Esophagus squamous epithelium (tissue), 5 donors: ENCODE measurements at regions not wholly inside any gene's neighbourhood (a gene's known extent, or its start where the extent isn't known, plus 50 kb on each side); places are given as distances from the start of the nearest gene placed in this dataset.

Source experiments
- DNase-seq: peaks from one replicate; lab custom pipeline; 2025; lab: John Stamatoyannopoulos, UW
- H3K27ac ChIP-seq, 4 donors: fragments of 200-600 bp; sonication (generic); one replicate each; pipeline ENCODE4 v1.5.1; 2016 to 2019; ENCODE audit warnings: mild to moderate bottlenecking in 1 of 4
- H3K27me3 ChIP-seq, 4 donors: fragments of 200-600 bp; sonication (generic); 1 replicate in 3 of 4; 2 replicates in 1 of 4; pipeline versions ENCODE4 v1.5.1 to v1.6.0; 2017 to 2021; ENCODE audit warnings: antibody characterized with exemption in 1 of 4
- H3K36me3 ChIP-seq, 3 donors: fragments of 200-600 bp; sonication (generic); one replicate each; pipeline ENCODE4 v1.5.1; 2016 to 2019
- H3K4me1 ChIP-seq, 3 donors: fragments of 200-600 bp; sonication (generic); one replicate each; pipeline ENCODE4 v1.5.1; 2017 to 2019
- H3K4me3 ChIP-seq, 4 donors: fragments of 200-600 bp; sonication (generic); 1 replicate in 3 of 4; 2 replicates in 1 of 4; pipeline ENCODE4 v1.5.1; 2016 to 2019; ENCODE audit warnings: mild to moderate bottlenecking in 2 of 4, moderate library complexity in 1 of 4
- H3K9me3 ChIP-seq, 3 donors: fragments of 200-600 bp; sonication (generic); one replicate each; pipeline ENCODE4 v1.5.1; 2016 to 2019
- POLR2A ChIP-seq, 4 donors: fragments of 450-650 bp; IDR thresholded peaks; one replicate each; pipeline ENCODE4 v1.6.1; 2017; ENCODE audit warnings: antibody characterized with exemption in 4 of 4, mild to moderate bottlenecking in 4 of 4, moderate library complexity in 3 of 4
- WGBS, 2 donors: methylation state at CpG; one replicate each; pipeline ENCODE4 v1.1.5; 2018; 5-methylcytosine and 5-hydroxymethylcytosine counted together
- intact Hi-C: fragments of 100-400 bp; cut with DNase I; formaldehyde crosslinking; loops from one replicate; pipeline ENCODE4 v1.15.0; 2022
- TF ChIP-seq, protein P1 (sequence below), 6 experiments: fragments of 450-650 bp in 4 of 6; fragments of 200-600 bp in 2 of 6; sonication (generic) in 2 of 6; IDR thresholded peaks; one replicate each; pipeline ENCODE4 v1.5.1; 2016 to 2019; ENCODE audit warnings: antibody characterized with exemption in 6 of 6, mild to moderate bottlenecking in 4 of 6, moderate library complexity in 4 of 6
- donor health status: DM: yes; HTN: yes; CAD: no.

DNA sequence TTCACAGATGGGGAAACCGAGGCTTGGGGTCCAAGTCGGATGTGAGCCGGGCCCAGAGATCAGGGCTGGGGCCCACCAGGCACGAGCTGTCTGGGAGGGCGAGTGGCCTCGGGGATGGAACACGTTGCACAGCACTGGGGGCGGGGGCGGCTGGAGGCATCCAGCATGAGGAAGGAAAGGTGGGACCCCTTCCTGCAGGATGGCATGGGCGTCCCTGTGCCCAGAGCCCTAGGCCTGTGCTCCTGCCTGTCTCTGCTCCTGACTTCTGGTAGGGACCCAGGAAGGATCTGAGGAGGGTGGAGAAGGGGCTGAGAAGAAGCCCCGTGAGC is 183.4 kb downstream of the KIF26A start:
- Histone ChIP-seq H3K27ac (no peak overlapping the region), H3K27me3 (peaks cover 0 to 39% (median 0%) of the 10 kb centered on the region in 4 donors), H3K36me3 (no peaks in the 10 kb centered on the region), H3K9me3 (no peaks in the 10 kb centered on the region), H3K4me1 (no peaks in the 10 kb centered on the region), H3K4me3 (no peak overlapping the region)
- intact Hi-C loops = no loop called here
- DNase-seq = no peak
- 86% methylated on average over 3 to 6 of the region's 11 CpGs for WGBS, 2 donors
- TF ChIP-seq, protein P1, sequence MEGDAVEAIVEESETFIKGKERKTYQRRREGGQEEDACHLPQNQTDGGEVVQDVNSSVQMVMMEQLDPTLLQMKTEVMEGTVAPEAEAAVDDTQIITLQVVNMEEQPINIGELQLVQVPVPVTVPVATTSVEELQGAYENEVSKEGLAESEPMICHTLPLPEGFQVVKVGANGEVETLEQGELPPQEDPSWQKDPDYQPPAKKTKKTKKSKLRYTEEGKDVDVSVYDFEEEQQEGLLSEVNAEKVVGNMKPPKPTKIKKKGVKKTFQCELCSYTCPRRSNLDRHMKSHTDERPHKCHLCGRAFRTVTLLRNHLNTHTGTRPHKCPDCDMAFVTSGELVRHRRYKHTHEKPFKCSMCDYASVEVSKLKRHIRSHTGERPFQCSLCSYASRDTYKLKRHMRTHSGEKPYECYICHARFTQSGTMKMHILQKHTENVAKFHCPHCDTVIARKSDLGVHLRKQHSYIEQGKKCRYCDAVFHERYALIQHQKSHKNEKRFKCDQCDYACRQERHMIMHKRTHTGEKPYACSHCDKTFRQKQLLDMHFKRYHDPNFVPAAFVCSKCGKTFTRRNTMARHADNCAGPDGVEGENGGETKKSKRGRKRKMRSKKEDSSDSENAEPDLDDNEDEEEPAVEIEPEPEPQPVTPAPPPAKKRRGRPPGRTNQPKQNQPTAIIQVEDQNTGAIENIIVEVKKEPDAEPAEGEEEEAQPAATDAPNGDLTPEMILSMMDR (IDR thresholded peaks at IDR 0.05) = no peak
- TF ChIP-seq POLR2A (IDR thresholded peaks at IDR 0.05) = no peak

DNA sequence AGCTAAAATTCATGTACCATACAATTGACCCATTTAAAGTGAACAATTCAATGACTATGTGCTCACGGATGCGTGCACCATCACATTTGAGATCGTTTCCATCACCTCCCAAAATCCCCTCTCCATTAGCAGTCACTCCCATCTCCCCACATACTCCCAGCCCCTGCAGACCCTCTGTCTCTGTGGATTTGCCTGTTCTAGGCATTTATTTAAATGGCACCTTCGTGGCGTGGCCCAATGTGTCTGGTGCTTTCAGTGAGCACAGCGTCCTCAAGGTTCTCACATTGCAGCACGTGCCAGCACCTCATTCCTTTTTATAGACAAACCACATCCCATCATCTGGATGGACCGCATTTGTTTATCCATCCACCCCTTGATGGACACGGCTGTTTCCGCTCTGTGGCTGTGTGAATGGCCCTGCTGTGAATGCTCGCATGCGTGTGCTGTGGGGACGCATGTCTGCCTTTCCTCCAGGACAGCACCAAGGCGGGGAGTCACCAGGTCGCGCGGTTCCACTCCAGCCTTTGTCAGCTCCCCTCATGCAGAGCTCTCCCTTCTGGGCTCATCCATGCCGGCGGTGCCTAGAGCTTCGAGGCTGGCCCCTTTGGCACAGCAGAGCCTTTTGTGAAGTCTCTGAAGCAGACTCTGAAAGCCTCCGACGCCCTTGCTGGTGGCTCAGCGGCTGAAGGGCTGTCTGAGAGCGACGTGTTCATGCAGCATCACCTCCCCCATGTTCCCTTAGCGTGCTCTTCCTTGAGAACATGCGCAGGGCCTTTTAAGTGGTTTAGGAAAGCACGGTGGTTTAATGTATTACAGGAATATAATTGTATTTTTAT is 184.4 kb downstream of the KIF26A start:
- Histone ChIP-seq H3K9me3 (no peaks in the 10 kb centered on the region), H3K4me1 (no peaks in the 10 kb centered on the region), H3K27ac (no peak overlapping the region), H3K36me3 (no peaks in the 10 kb centered on the region), H3K4me3 (no peak overlapping the region), H3K27me3 (peaks cover 0 to 36% (median 0%) of the 10 kb centered on the region in 4 donors)
- DNase-seq = no peak
- intact Hi-C loops = no loop called here
- TF ChIP-seq POLR2A (IDR thresholded peaks at IDR 0.05) = no peak
- TF ChIP-seq, protein P1 (IDR thresholded peaks at IDR 0.05) = no peak
- 64 to 68% methylated on average over 24 to 26 of the region's 28 CpGs for WGBS, 2 donors

DNA sequence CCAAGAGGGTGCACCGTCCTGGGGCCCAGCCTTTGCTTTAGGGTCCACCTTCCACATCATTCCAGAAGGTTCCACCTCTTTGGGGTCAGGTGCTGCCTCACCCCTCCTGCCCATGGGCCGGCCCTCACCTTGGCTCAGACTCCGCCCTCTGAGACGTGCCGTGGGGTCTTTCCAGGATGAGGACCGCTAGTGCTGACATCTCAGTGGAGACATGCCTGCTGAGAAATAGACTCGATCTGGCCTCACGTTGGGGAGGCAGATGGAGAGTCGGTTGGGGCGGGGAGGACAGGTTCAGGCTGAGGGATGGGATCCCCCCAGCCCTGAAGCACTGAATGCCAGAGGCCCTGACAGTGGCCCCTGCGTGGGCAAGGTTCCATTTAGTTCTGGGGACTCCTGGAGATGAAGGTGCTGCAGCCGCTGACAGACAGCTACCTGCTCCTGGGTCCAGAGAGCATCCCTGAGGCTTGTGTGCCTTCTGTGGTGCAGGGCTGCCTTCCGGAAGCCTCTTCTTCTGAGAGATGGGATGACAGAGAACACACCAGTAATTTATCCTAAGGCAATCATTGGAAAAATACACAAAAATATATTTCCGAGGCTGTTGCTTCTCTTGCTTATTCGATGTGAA is 185.3 kb downstream of the KIF26A start:
- H3K27ac ChIP-seq = no peak overlapping the region
- TF ChIP-seq, protein P1 (IDR thresholded peaks at IDR 0.05) = no peak
- no peak for TF ChIP-seq POLR2A (IDR thresholded peaks at IDR 0.05)
- DNase-seq = no peak
- WGBS, 2 donors = 78 to 79% methylated on average over 3 to 6 of the region's 15 CpGs
- H3K36me3 ChIP-seq = no peaks in the 10 kb centered on the region
- intact Hi-C loops = no loop called here
- no peak overlapping the region for H3K4me3 ChIP-seq
- peaks cover 0 to 36% (median 0%) of the 10 kb centered on the region in 4 donors for H3K27me3 ChIP-seq
- H3K9me3 ChIP-seq = no peaks in the 10 kb centered on the region
- no peaks in the 10 kb centered on the region for H3K4me1 ChIP-seq

DNA sequence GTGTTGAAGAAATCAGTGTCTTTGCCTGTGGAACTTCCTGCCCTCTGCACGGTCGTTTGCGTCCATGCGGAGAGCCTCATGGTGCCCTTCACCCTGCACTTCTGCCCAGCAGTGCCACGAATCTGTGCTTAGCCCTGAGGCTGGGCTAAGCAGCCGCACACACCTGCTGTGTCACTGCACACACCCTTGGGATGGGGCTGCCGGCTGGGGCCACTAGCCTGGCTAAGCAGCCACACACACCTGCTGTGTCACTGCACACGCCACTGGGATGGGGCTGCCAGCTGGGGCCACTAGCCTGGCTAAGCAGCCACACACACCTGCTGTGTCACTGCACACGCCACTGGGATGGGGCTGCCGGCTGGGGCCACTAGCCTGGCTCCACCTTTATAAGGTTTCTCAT is 188.5 kb downstream of the KIF26A start:
- Histone ChIP-seq H3K36me3 (no peaks in the 10 kb centered on the region), H3K9me3 (peaks cover 0 to 20% (median 11%) of the 10 kb centered on the region in 3 donors), H3K4me1 (no peaks in the 10 kb centered on the region), H3K27ac (no peak overlapping the region), H3K4me3 (no peak overlapping the region), H3K27me3 (peaks cover 0 to 12% (median 0%) of the 10 kb centered on the region in 4 donors)
- no peak for TF ChIP-seq POLR2A (IDR thresholded peaks at IDR 0.05)
- TF ChIP-seq, protein P1 (IDR thresholded peaks at IDR 0.05) = no peak
- WGBS, 2 donors = 68 to 73% methylated on average over 3 to 6 of the region's 10 CpGs
- intact Hi-C loops = no loop called here
- no peak for DNase-seq

DNA sequence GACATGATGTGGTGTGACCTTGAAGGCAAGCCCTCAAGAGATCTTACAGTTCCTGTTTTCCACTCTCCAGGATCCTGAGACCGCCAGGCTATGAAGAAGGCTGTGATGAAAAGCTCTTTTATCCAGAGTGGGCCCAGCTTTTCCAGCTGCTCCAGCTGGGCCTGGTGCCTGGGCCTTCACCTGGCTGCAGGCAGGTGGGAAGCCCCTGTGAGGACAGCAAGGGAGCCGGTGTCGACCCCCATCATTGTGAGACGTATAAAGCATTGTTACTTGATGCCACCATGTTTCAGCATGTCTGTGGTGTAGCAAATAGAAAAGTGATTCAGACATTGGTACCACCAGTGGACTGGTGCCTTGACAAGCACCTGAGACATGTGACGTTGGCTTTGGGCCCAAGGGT is 190.2 kb downstream of the KIF26A start:
- DNase-seq = no peak
- no peaks in the 10 kb centered on the region for H3K4me1 ChIP-seq
- no peak overlapping the region for H3K4me3 ChIP-seq
- TF ChIP-seq, protein P1 (IDR thresholded peaks at IDR 0.05) = no peak
- no peak for TF ChIP-seq POLR2A (IDR thresholded peaks at IDR 0.05)
- H3K27ac ChIP-seq = no peak overlapping the region
- no peaks in the 10 kb centered on the region for H3K27me3 ChIP-seq
- intact Hi-C loops = no loop called here
- H3K9me3 ChIP-seq = peaks cover 0 to 20% (median 11%) of the 10 kb centered on the region in 3 donors
- H3K36me3 ChIP-seq = no peaks in the 10 kb centered on the region
- 52 to 82% methylated on average over 2 to 4 of the region's 5 CpGs for WGBS, 2 donors
